ENCODE measurements at regions not wholly inside any gene's neighbourhood (a gene's known extent, or its start where the extent isn't known, plus 50 kb on each side); places are given as distances from the start of the nearest gene placed in this dataset.

DNA sequence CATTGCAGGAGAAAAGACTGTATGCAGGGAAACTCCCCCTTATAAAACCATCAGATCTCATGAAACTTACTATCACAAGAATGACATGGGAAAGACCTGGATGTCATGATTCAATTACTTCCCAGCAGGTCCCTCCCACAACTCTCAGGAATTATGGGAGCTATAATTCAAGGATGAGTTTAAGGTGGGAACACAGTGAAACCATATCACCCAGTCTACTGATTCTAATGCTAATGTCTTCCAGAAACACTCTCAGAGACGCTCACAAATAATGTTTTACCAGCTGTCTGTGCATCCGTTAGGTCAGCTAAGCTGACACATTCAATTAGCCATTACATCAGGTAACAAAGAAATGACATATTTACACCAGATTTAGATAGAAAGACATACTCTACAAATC, 637.9 kb downstream of the NLGN4Y start:
- no peak for DNase-seq (ENCODE audit: low read depth)

DNA sequence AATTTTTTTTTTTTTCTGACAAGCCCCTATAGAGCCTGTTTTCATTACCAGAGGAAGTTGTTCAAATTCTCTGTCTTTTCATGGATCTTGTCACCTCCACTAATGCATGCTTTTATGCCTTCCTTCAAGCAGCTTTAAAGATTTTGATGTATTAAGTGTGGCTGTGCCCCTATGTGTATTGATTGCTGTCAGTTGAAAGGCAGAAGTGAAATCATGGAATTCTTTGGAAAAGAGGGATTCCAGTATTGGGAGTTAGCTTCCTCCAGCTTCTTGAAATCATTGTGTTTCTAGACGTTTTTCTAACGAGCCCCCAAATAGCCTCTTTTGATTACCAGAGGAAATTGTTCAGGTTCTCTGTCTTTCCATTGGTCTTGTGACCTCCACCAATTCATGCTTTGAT, 655.6 kb downstream of the NLGN4Y start:
- DNase-seq (ENCODE audit: low read depth) = no peak

DNA sequence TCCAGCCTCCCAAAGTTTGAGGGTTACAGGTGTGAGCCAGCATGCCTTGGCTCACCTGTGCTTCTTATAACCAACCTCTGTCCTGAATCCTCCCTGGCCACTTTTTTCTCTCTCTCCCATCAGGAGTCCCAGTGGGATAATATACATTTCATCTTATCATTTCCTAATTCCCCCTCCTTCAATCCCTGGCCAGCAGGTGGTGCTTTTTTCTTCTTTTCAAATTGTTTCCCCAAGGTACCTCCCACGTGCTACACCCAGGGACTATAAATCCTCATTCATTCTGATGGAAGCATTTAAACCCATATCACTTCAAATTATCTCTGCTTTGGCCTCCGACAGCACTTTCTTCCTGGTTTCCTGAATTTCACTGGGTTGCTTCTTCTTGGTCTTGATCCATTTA, 704.7 kb downstream of the NLGN4Y start:
- peak; percentile 0 for DNase-seq (ENCODE audit: low read depth)

DNA sequence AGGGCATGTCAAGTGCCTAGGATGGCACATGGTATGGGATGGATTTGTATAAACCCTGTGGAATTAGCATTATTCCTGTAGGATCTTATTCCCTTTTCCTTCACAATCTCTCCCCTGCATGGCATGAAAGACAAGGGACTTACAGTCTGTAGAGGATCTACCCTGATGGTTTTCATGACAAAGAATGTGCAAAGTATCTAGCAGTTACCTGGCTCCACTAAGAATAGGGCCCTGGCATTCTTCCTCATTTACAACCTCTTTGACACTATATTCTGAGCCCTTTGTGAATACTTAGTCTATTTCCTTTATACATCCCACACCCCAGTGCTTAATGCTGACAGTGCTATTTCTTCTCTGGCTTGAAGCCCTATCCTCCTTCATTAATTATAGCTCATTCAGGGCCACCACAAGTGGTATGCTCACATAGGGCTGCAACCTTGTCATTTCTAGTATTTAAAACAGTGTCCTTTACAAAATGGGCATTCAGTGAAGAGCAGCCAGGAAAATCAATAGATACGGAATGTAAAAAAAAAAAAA, 715.3 kb downstream of the NLGN4Y start:
- no peak for DNase-seq (ENCODE audit: low read depth)

DNA sequence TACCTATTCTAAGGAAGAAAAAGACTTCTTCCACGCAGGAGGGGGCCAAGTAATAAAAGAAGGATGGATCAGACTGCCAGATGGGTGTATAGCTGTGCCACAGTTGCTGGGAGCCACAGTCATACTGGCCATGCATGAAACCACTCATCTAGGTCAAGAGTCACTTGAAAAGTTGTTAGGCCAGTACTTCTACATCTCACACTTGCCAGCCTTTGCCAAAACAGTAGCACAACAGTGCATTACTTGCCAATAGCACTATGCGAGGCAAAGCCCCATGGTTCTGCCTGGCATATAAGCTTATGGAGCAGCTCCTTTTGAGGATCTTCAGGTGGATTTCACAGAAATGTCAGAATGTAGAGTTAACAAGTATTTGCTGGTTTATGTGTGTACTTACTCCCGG, 735.0 kb downstream of the NLGN4Y start:
- DNase-seq (ENCODE audit: low read depth) = no peak

DNA sequence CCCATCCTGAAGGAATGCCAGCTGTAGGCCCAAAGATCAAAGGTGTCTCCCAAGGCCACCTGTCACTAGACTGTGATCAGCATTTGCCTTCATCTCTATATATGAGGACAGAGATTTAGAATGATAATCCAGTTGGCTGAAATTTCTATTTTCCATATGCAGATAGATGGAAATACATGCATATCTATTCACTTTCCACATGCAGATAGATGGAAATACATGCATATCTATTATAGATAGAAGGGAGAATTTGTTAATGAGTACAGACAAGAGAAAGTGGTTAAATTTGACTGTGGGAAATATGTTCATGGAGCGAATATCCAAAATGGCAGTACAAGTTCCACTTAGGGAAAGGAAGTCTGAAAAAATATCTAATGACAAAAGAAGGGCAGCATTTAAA, 762.2 kb downstream of the NLGN4Y start:
- no peak for DNase-seq (ENCODE audit: low read depth)

DNA sequence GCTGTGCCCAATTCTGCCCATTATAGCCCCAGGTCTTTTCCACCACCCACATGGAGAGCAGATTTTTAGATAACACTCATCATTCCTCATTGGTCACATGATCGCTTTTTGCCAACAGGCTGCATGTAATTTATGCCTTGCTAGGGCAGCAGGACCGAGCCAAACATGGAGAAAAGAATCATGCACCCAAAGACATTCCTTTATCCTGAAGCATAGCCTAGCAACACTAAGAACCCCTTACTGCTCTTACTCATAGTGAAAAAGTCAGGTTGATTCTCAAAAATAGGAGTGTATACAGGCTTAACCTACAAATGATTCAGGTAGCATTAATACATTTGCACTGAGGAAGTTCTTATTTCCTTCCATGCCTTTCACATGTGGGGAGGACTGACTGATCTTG, 765.5 kb downstream of the NLGN4Y start:
- no peak for DNase-seq (ENCODE audit: low read depth)

DNA sequence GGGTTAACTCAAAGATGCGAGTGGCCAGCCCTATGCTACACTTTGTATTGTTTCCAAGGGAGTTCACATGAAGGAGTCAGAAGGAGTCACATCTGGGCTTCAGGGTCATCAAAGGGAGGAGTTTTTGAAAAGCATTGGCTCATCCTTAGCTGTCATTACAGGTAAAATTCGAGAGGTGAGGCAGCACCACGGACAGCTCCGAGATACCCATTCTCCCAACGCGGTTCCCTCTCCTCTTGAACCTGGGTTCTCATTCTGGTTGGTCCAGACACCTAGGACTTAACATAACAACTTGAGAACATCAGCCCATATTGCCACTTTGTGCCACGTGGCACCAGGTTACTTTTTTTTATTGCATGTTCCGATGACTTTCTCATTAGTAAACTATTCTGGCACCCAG, 768.6 kb downstream of the NLGN4Y start:
- DNase-seq (ENCODE audit: low read depth) = no peak

DNA sequence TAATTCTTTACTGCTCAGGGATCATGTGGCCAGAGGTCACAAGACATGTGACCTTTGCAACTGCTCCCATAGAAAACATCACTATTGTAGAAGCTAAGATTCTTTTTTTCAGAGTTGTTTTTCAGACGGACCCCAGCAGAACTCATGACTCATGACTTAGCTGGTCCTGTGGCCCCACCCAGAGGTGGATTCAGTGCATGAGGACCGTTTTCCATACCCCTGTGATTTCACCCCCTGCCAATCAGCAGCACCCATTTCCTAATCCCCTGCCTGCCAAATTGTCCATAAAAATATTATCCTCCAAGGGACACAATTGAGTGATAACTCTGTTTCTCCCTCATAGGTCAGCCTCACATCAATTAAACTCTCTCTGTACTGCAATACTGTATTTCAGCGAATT, 777.5 kb downstream of the NLGN4Y start:
- no peak for DNase-seq (ENCODE audit: low read depth)

DNA sequence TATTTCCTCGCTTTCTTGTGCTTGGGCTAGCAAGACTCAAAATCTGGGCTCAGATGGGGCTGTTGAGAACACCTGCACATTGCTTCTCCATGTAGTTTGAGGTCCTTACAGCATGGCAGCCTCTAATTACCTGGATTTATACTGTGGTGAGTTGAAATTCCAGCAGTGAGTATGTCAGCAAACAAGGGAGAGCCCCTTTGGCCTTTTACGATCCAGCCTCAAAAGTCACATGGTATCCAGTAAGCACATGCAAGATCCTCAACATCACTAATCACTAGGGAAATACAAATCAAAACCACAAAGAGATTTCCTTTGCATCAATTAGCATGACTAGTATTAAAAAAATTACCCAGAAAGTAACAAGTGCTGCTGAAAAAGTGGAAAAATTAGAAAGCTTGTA, 787.8 kb downstream of the NLGN4Y start:
- no peak for DNase-seq (ENCODE audit: low read depth)

DNA sequence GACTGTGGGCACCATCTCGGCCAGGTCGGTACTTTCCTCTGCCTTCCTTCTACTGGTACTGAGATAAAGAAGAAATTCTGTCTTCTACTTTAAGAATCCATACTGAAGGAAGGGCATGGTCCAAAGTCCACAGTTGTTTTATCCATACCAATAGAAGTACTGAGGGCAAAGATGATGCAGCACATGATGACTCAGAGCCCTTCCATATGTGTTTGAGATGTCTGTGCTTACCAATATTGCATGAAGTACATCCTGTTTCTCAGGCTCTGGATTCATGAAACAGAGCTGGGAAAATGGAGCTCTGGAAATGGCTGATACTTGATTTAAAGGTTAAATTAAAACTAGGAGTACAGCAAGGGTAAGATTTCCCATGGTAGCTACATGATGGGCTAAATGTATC, 799.9 kb downstream of the NLGN4Y start:
- peak; percentile 21 for DNase-seq (ENCODE audit: low read depth)

DNA sequence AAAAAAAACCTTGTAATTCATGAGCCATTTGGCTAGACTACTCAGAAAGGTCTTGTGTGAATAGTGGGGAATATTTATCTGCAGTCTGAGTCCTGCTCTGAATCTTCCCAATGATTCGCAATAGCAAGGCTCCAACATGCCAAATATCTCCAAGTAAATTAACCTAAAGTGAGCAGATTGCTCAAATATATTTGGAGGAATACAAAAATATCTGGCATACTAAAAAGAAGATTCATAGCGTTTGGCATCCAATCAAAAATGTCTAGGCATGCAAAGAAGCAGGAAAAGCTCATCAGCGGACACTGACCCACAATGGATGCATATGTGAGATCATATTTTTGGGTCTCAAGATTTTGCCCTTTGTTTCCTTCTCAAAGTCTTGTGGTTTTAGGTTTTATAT, 800.9 kb downstream of the NLGN4Y start:
- peak; percentile 56 for DNase-seq (ENCODE audit: low read depth)

DNA sequence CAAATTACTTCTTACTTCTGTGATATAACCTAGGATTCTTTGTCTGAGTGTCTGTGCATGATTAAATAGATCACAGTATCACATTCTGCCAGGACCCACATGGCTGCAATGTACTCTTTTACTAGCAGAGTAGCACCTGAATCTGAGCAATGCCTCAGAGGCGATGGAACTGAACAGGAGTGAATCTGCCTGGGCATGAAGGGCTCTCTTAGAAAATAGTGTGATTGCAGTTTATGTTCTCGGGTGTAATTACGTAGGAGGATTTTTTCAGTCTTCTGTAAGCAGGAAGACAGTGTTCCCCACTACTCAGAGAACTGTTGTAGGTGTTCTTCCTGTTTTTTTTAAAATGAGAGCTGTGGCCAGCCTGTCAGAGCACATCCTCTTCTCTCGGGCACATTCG, 802.3 kb downstream of the NLGN4Y start:
- DNase-seq (ENCODE audit: low read depth) = no peak

DNA sequence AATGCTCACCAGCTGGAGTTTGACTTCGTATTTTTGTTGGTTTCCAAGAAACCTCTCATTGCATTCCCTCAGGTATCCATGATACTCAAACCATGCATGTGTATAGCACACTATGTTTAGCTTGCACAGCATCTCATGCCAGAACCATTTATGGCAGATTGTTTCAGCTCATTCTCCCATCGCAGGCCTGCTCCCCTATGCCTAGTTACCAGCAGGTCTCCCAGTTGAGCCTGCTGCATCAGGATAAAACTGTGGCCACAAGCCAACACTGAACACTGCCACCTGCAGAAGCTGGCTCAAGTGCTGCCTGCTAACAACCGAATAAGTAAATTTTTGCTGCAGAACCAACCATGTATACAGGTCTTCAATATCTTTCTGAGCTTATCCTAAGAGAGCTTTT, 804.5 kb downstream of the NLGN4Y start:
- no peak for DNase-seq (ENCODE audit: low read depth)

DNA sequence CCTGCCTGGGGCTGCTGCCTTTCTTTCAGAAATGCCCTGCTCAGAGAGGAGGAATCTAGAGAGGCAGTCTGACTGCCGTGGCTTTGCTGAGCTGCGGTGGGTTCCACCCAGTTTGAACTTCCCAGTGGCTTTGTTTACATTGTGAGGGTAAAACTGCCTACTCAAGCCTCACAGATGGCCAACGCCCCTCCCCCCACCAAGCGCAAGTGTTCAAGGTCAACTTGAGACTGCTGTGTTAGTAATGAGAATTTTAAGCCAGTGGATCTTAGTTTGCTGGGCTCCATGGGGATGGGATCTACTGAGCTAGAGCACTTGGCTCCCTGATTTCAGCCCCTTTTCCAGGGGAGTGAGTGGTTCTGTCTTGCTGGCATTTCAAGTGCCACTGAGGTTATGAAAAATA, 819.2 kb downstream of the NLGN4Y start:
- DNase-seq (ENCODE audit: low read depth) = no peak

DNA sequence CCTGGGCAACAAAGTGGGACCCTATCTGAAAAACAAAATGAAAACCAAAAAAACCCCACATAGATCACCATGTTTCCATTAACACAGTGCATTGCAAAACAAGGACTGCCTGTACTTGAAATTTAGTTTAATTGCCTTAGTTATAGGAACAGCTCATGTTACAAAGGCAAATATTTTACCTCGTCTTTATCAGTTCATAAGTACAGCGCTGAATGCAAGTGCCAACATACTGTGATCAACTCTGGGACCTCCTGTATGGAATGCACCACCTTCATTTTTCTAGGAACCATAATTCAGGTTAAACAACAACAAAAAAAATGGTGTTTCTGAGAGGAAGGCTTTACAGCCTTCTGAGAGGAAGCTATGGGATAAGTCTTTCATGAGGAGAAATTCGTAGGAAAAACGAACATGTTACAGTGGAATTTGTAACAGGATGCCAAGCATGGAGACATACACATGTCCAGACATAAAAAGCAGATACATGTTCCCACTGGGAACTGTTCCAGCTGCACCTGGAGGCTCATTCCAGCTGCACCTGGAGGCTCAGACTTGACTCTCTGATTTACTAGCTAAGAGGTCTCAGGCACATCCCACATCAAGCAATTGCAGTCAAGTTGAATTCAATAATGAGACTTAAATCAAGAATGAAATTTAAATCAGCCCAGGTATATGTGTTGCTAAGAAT, 821.3 kb downstream of the NLGN4Y start:
- DNase-seq (ENCODE audit: low read depth) = no peak

DNA sequence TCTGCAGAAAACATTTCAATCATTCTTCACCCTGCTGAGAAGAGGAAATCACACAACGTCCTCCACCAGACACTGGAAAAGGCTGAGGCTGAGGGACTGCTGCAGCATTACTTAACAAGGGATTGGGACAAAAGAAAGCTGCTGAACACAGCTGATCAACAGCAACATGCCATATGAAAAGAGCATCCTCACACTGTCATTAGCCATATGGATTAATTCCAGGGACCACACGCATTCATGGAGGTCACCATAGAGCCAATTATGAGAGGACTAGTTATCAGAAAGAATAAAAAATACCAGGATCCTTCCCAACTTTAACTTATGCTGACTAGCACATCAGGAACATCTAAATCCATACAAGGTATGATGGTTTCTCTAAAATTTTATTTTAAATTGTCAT, 825.0 kb downstream of the NLGN4Y start:
- DNase-seq (ENCODE audit: low read depth) = no peak

DNA sequence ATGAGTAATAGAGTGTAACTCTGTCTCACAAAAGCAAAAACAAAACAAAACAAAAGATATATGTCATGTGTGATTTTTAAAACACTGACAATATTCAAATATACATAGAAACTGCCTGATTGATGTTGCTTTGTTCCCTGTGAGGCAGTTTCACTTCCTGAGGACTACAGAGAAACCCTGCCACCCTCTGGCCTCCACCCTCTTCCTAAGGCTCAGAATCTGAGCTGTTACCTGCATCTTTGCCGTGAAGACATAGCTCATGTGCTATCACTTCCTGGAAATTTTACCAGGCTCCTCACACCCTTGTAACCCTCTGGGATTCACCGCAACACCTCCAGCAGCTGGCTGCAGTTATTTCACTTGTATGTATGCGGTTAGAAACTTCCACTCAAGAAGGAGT, 831.0 kb downstream of the NLGN4Y start:
- DNase-seq (ENCODE audit: low read depth) = no peak

DNA sequence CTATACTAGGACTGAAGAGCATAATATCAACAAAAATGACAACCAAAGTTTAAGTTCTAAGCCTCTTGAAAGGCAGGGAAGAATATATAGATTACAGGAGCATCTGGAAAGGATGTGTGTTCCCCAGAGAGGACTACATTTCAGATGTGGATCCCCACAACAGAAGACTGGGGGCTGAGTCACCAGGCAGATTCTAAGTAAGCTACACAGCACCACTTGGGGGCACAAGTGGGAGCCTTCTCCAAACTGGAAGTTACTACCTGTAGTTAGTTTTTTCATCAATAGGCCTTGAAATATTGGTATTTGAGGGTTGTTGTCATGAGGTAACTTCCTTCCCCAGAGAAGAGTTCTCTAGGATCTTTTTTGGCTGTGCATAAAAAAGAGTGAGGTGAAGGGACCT, 836.1 kb downstream of the NLGN4Y start:
- peak; percentile 3 for DNase-seq (ENCODE audit: low read depth)

DNA sequence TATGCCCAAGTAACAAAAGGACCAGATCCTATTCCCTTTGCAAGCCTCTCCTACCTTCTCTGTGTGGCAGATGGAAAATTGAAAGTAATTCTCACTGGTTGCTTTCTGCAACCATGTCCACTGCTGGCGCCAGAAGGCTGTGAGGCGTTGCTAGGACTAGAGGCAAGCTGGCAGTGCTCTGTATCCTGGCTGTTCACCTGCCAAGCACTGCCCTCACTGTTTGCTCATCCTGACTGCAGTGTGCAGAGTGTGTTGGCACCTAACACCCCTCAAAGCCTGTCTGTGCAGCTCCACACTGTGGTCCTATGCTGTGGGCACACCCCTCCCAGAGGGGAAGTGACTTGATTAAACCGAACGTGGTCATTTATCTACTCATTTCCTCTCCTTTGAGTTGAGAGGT, 840.7 kb downstream of the NLGN4Y start:
- DNase-seq (ENCODE audit: low read depth) = no peak

DNA sequence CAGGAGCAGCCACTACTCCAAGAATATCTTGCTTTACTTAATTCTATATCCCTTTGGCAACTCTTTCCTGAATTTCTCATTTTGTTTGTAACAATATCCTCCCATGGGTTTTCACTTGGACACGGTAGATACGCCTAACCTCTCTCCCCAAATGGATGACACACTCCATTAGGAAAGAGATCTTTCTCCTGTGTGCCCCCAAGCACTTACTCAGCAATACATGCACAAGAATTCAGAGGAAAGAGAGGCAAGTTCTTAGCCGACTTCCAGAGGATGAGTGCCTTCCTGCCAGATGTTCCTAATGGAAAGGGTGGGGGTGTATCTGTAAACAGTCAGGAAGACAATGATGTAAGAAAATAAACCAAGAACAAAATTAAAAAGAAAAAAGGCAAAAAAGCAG, 844.5 kb downstream of the NLGN4Y start:
- DNase-seq (ENCODE audit: low read depth) = no peak

DNA sequence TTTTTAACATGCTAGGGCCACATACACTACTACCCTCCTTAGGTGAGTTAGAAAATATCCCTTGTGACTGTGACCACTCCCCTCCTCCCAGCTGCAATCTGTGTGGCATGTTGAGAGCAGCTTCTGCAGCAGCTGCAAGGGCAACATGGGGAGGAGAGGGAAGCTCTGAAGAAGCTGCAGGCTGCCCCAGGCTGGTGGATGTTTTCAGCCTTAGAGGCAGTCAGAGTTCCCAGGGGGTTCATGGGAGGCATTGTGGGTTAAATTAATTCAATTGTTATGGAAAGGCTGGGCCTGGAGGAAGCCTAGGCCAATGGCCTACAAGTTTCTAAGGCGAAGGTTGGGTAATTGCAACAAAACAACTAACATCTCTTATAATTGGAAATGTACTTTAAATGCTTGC, 860.8 kb downstream of the NLGN4Y start:
- DNase-seq (ENCODE audit: low read depth) = no peak

DNA sequence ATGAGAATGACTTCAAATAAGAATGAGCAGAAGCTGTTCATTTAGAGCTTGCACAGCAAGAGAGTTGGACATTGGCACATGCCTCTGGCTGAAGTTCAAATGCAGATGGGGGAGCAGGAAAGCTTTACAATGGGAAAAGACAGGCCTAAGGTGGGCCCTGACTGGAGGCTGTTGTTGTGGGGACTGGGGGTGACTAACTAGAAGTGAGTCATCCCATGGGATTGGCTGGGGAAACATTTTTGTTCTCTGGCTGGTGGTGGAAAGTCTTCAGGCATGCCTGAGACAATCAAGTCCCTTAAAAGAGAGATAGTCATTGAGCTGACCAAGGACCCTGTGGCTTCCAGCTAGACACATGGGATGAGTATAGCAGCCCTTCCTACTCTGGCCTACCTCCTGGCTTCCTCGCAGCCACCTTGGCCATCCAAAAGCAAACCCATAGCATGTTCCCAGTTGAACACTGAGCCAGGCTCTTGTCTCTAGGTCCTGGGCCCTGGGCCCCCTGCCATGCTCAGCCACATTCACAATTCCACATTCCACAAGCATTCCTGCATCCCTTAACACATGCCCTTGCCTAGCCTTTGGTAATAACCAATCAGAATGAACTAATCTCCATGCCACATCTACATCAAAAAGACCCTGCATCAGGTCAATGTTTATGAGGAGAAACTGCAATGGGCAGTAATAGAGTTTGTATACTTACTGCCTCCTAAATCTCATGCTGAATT, 873.4 kb downstream of the NLGN4Y start:
- peak; percentile 19 for DNase-seq (ENCODE audit: low read depth)

DNA sequence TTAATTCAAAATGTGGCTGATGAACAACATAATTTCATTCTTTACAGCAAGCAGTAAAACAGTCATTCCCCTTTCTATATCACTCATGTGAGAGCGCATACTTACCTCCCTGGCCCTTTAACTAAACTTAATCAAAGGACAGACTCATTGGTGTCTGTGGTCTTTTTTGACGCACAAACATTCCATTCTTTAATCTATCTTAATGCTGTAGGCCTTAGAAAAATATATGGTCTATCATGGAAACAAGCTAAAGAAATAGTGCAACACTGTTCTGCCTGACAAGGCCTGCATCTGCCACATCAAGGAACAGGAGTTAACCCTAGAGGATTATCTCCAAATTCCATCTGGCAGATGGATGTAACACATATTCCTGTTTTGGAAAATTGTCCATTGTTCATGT, 878.1 kb downstream of the NLGN4Y start:
- no peak for DNase-seq (ENCODE audit: low read depth)
